H9 (cell line): ENCODE measurements at regions not wholly inside any gene's neighbourhood (a gene's known extent, or its start where the extent isn't known, plus 50 kb on each side); places are given as distances from the start of the nearest gene placed in this dataset.

Experiments
- DNase-seq: peaks from one replicate; pipeline ENCODE4 v3.0.0-alpha.2; 2017
- H2AFZ ChIP-seq: one replicate; pipeline ENCODE4 v1.6.1; 2013; ENCODE audit warnings: mild to moderate bottlenecking, low read length, control low read depth, moderate library complexity
- H2AK5ac ChIP-seq: 2 replicates; pipeline ENCODE4 v1.6.1; 2013; ENCODE audit warnings: low read length, control low read depth, mixed read lengths; ENCODE audit not compliant: insufficient read length
- H2BK120ac ChIP-seq: one replicate; pipeline ENCODE4 v1.6.1; 2013; ENCODE audit warnings: low read depth, mild to moderate bottlenecking, low read length, control low read depth, inconsistent platforms; ENCODE audit not compliant: poor library complexity, severe bottlenecking
- H2BK12ac ChIP-seq: 2 replicates; pipeline ENCODE4 v1.6.1; 2013; ENCODE audit warnings: low read length, control low read depth, mixed read lengths, low read depth; ENCODE audit not compliant: insufficient read length
- H2BK15ac ChIP-seq: 2 replicates; pipeline ENCODE4 v1.6.1; 2013; ENCODE audit warnings: low read depth, low read length, control low read depth
- H2BK20ac ChIP-seq: one replicate; pipeline ENCODE4 v1.6.1; 2013; ENCODE audit warnings: low read depth, mild to moderate bottlenecking, low read length, control low read depth, inconsistent platforms; ENCODE audit not compliant: poor library complexity, severe bottlenecking
- H2BK5ac ChIP-seq: 2 replicates; pipeline ENCODE4 v1.6.1; 2013; ENCODE audit warnings: low read length, control low read depth, mixed read lengths; ENCODE audit not compliant: insufficient read length
- H3K14ac ChIP-seq: 2 replicates; pipeline ENCODE4 v1.6.1; 2013; ENCODE audit warnings: low read length, control low read depth; ENCODE audit not compliant: insufficient read depth
- H3K18ac ChIP-seq: 2 replicates; pipeline ENCODE4 v1.6.1; 2013; ENCODE audit warnings: low read depth, mild to moderate bottlenecking, mixed read lengths, low read length, control low read depth; ENCODE audit not compliant: insufficient read length
- H3K23ac ChIP-seq: 2 replicates; pipeline ENCODE4 v1.6.1; 2013; ENCODE audit warnings: low read length, control low read depth, mixed read lengths, low read depth; ENCODE audit not compliant: insufficient read length
- H3K23me2 ChIP-seq: 2 replicates; pipeline ENCODE4 v1.6.1; 2013; ENCODE audit warnings: low read depth, mild to moderate bottlenecking, mixed read lengths, low read length, control low read depth; ENCODE audit not compliant: insufficient read length, poor library complexity, severe bottlenecking
- H3K27ac ChIP-seq: 2 replicates; pipeline ENCODE4 v1.5.1; 2013; ENCODE audit warnings: low read length, control low read depth, mixed read lengths, low read depth; ENCODE audit not compliant: insufficient read length
- H3K27me3 ChIP-seq: 2 replicates; pipeline ENCODE4 v1.6.1; 2013; ENCODE audit warnings: low read length, control low read depth, inconsistent platforms; ENCODE audit not compliant: insufficient read depth
- H3K4ac ChIP-seq: 2 replicates; pipeline ENCODE4 v1.6.1; 2013; ENCODE audit warnings: low read depth, mild to moderate bottlenecking, control low read depth, inconsistent platforms, low read length, moderate library complexity
- H3K4me1 ChIP-seq: 2 replicates; pipeline ENCODE4 v1.6.1; 2013; ENCODE audit warnings: low read length, control low read depth, inconsistent platforms; ENCODE audit not compliant: insufficient read depth
- H3K4me2 ChIP-seq: 2 replicates; pipeline ENCODE4 v1.6.1; 2013; ENCODE audit warnings: low read length, control low read depth, mixed read lengths; ENCODE audit not compliant: insufficient read length, insufficient read depth
- H3K56ac ChIP-seq: 2 replicates; pipeline ENCODE4 v1.6.1; 2013; ENCODE audit warnings: low read depth, mild to moderate bottlenecking, mixed read lengths, low read length, control low read depth; ENCODE audit not compliant: insufficient read length
- H3K79me1 ChIP-seq: 2 replicates; pipeline ENCODE4 v1.6.1; 2013; ENCODE audit warnings: low read depth, mild to moderate bottlenecking, moderate library complexity, low read length, control low read depth, inconsistent platforms; ENCODE audit not compliant: insufficient read depth, poor library complexity, severe bottlenecking
- H3K79me2 ChIP-seq: 2 replicates; pipeline ENCODE4 v1.6.1; 2013; ENCODE audit warnings: low read length, control low read depth, inconsistent platforms; ENCODE audit not compliant: insufficient read depth
- H3K9ac ChIP-seq: 2 replicates; pipeline ENCODE4 v1.6.1; 2013; ENCODE audit warnings: low read length, control low read depth, mixed read lengths; ENCODE audit not compliant: insufficient read length; ENCODE audit errors: extremely low read depth
- H3K9me3 ChIP-seq: one replicate; pipeline ENCODE4 v1.6.1; 2013; ENCODE audit warnings: low read depth, low read length, inconsistent platforms; ENCODE audit not compliant: control insufficient read depth
- H3T11ph ChIP-seq: one replicate; pipeline ENCODE4 v1.6.1; 2013; ENCODE audit warnings: mild to moderate bottlenecking, low read length, control low read depth, inconsistent platforms
- H4K20me1 ChIP-seq: one replicate; pipeline ENCODE4 v1.6.1; 2013; ENCODE audit not compliant: control insufficient read depth, insufficient read length, insufficient read depth
- H4K5ac ChIP-seq: 2 replicates; pipeline ENCODE4 v1.6.1; 2013; ENCODE audit warnings: low read depth, mild to moderate bottlenecking, mixed read lengths, low read length, control low read depth; ENCODE audit not compliant: insufficient read length
- H4K8ac ChIP-seq: replicated peaks from 2 replicates; pipeline ENCODE4 v1.6.1; 2013; ENCODE audit warnings: low read length, control low read depth, mixed read lengths, low read depth; ENCODE audit not compliant: insufficient read length
- H4K91ac ChIP-seq: 2 replicates; pipeline ENCODE4 v1.6.1; 2013; ENCODE audit warnings: low read depth, mild to moderate bottlenecking, moderate library complexity, mixed read lengths, low read length, control low read depth; ENCODE audit not compliant: insufficient read length
- H3K27ac Mint-ChIP-seq, 3 experiments: 2 replicates in 2 of 3; 3 replicates in 1 of 3; pipeline ENCODE4 v1.8.0; 2020 to 2021; ENCODE audit warnings: mixed read lengths in 3 of 3, mild to moderate bottlenecking in 1 of 3, moderate library complexity in 1 of 3
- H3K27me3 Mint-ChIP-seq: 2 replicates; pipeline ENCODE4 v1.8.0; 2021; ENCODE audit warnings: low read depth, mild to moderate bottlenecking, moderate library complexity, mixed read lengths
- H3K36me3 Mint-ChIP-seq, 3 experiments: 2 replicates in 2 of 3; 3 replicates in 1 of 3; pipeline ENCODE4 v1.8.0; 2020 to 2021; ENCODE audit warnings: low read depth in 3 of 3, mixed read lengths in 3 of 3; ENCODE audit not compliant: insufficient read depth in 1 of 3
- H3K4me1 Mint-ChIP-seq, 2 experiments: 2 replicates each; pipeline ENCODE4 v1.8.0; 2020; ENCODE audit warnings: mixed read lengths in 2 of 2
- H3K4me3 Mint-ChIP-seq, 2 experiments: 2 replicates in 1 of 2; 3 replicates in 1 of 2; pipeline ENCODE4 v1.8.0; 2020 to 2021; ENCODE audit warnings: mild to moderate bottlenecking in 2 of 2, mixed read lengths in 2 of 2, moderate library complexity in 1 of 2
- H3K9me3 Mint-ChIP-seq, 2 experiments: 2 replicates in 1 of 2; 3 replicates in 1 of 2; pipeline ENCODE4 v1.8.0; 2020; ENCODE audit warnings: mild to moderate bottlenecking in 2 of 2, mixed read lengths in 2 of 2, moderate library complexity in 1 of 2
- CTCF ChIP-seq: fragments of 200-600 bp; sonication (generic); conservative IDR thresholded peaks from 3 replicates; pipeline ENCODE4 v1.8.0; 2021; ENCODE audit warnings: antibody characterized with exemption, mild to moderate bottlenecking
- WGBS: extraction: QIAGEN DNeasy Blood & Tissue Kit; methylation state at CpG from one replicate; pipeline ENCODE4 v1.1.7; 2013; ENCODE audit warnings: missing lambda C conversion rate, low lambda C conversion rate, mixed read lengths; ENCODE audit not compliant: insufficient read length; ENCODE audit errors: extremely low coverage; 5-methylcytosine and 5-hydroxymethylcytosine counted together

GRCh38 chr6:104669483-104669882 lies 190.2 kb downstream of the HACE1 start:
- no peak overlapping the region for H2BK12ac ChIP-seq
- no peak overlapping the region for H3K27ac ChIP-seq
- H3K79me2 ChIP-seq = no peaks in the 10 kb centered on the region
- H3K9ac ChIP-seq = no peak overlapping the region
- no peak overlapping the region for H3K56ac ChIP-seq
- Mint-ChIP-seq H3K27me3 (no peaks in the 10 kb centered on the region; the same call in 1 of the 2 replicates), H3K36me3 (peaks cover 2 to 18% (median 8%) of the 10 kb centered on the region in 3 experiments; a peak in 3 of 7 replicates), H3K4me1 (peaks cover 6 to 11% of the 10 kb centered on the region in 2 experiments; a peak in 3 of 4 replicates), H3K27ac (no peak overlapping the region), H3K9me3 (peaks cover 20 to 22% of the 10 kb centered on the region in 2 experiments; a peak in 4 of 5 replicates), H3K4me3 (no peak overlapping the region)
- no peaks in the 10 kb centered on the region for H4K20me1 ChIP-seq
- no peak overlapping the region for H2AK5ac ChIP-seq
- DNase-seq = no peak
- H3K27me3 ChIP-seq = no peaks in the 10 kb centered on the region
- H4K91ac ChIP-seq = no peak overlapping the region
- H3K23me2 ChIP-seq = no peaks in the 10 kb centered on the region
- H2BK15ac ChIP-seq = no peak overlapping the region
- no peaks in the 10 kb centered on the region for H3K79me1 ChIP-seq
- H4K8ac ChIP-seq = no peak overlapping the region
- no peaks in the 10 kb centered on the region for H3K4me1 ChIP-seq
- H3K9me3 ChIP-seq = no peaks in the 10 kb centered on the region
- H3K23ac ChIP-seq = no peak overlapping the region
- no peak overlapping the region for H2BK20ac ChIP-seq
- no peak overlapping the region for H3K14ac ChIP-seq
- H3K4ac ChIP-seq = no peak overlapping the region
- TF ChIP-seq CTCF = no peak
- no peak overlapping the region for H2BK5ac ChIP-seq
- no CpG with 5 or more reads among the region's 5 CpGs for WGBS
- no peak overlapping the region for H3T11ph ChIP-seq
- no peak overlapping the region for H2AFZ ChIP-seq
- H3K18ac ChIP-seq = no peak overlapping the region
- H3K4me2 ChIP-seq = no peak overlapping the region
- no peak overlapping the region for H2BK120ac ChIP-seq
- no peak overlapping the region for H4K5ac ChIP-seq
